ENCODE measurements at regions not wholly inside any gene's neighbourhood (a gene's known extent, or its start where the extent isn't known, plus 50 kb on each side); places are given as distances from the start of the nearest gene placed in this dataset.

DNA sequence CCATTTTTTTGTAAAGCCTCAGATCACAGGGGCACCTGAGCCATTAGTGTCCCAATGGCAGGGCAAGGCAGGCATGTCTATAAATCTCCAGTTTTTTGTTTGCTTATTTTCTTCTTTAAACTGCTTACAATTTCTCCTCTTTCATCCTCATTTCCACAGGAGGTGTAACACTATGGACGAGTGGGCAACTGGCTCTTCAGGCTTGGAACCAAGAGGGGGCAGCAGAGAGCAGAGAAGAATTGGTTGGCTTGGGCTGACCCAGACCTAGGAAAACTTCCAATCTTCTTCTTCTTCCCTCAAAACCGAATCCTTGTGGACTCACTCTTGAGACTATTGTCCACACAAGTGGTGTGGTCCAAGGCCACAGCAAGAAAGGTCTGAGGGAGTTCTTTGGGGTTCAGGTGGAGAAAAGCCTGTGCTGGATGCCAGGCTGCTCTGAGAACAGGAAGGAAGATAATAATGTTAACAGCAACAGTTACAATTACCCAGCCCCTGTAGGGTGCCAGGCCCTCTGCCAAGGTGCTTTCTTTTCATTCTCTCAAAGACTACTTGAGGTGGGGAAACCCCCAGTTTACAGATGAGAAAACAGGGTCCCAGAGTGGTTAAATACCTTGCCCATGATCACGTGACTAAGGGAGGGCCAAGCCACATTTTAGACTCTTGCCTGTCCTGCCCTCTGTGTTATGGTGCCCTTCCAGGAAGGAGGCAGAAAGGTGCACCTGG, 70.7 kb upstream of the E2F8 start:
- TF ChIP-seq, protein P1, sequence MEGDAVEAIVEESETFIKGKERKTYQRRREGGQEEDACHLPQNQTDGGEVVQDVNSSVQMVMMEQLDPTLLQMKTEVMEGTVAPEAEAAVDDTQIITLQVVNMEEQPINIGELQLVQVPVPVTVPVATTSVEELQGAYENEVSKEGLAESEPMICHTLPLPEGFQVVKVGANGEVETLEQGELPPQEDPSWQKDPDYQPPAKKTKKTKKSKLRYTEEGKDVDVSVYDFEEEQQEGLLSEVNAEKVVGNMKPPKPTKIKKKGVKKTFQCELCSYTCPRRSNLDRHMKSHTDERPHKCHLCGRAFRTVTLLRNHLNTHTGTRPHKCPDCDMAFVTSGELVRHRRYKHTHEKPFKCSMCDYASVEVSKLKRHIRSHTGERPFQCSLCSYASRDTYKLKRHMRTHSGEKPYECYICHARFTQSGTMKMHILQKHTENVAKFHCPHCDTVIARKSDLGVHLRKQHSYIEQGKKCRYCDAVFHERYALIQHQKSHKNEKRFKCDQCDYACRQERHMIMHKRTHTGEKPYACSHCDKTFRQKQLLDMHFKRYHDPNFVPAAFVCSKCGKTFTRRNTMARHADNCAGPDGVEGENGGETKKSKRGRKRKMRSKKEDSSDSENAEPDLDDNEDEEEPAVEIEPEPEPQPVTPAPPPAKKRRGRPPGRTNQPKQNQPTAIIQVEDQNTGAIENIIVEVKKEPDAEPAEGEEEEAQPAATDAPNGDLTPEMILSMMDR (conservative IDR thresholded peaks at IDR 0.05) = peak; percentile 92
- no peak for TF ChIP-seq ZFX (IDR thresholded peaks at IDR 0.05)

Measured in C4-2B (cell line).